PC-3 (cell line): ENCODE measurements at regions not wholly inside any gene's neighbourhood (a gene's known extent, or its start where the extent isn't known, plus 50 kb on each side); places are given as distances from the start of the nearest gene placed in this dataset.

Experiments
- ATAC-seq: fragments of 200-7000 bp; cut with Tn5 transposase; 2 replicates; pipeline ENCODE4 v1.9.1; 2020; ENCODE audit warnings: mild to moderate bottlenecking, moderate library complexity
- BruUV-seq: library from RNA; stranded (reverse); fragments of 400-500 nt; replicated peaks from 2 replicates; lab custom pipeline; 2021; lab: Mats Ljungman, UMichigan
- CTCF ChIA-PET: fragments of 300-600 bp; sonication (Branson Sonifier 250); formaldehyde crosslinking; loops from one replicate; lab custom pipeline; 2022; ENCODE audit warnings: antibody characterized with exemption; lab: Charles Lee
- POLR2A ChIA-PET: fragments of 300-600 bp; sonication (Branson Sonifier 250); formaldehyde crosslinking; loops from one replicate; lab custom pipeline; 2022; ENCODE audit warnings: antibody characterized with exemption; ENCODE audit not compliant: unreplicated experiment; lab: Charles Lee
- DNase-seq: peaks from one replicate; pipeline ENCODE4 v3.0.0-alpha.2; 2015
- H2AFZ ChIP-seq: fragments of 300-600 bp; sonication (generic); 2 replicates; pipeline ENCODE4 v1.6.0; 2016; ENCODE audit warnings: antibody characterized with exemption, low read length
- H3F3A ChIP-seq: fragments of 300-600 bp; sonication (generic); one replicate; pipeline ENCODE4 v1.6.0; 2017; ENCODE audit warnings: antibody characterized with exemption, low read length, control low read depth, mild to moderate bottlenecking; ENCODE audit not compliant: unreplicated experiment
- H3K27ac ChIP-seq: fragments of 300-600 bp; sonication (generic); 2 replicates; pipeline ENCODE4 v1.5.1; 2016; ENCODE audit warnings: mild to moderate bottlenecking, low read length
- H3K27me3 ChIP-seq: fragments of 300-600 bp; sonication (generic); 2 replicates; pipeline ENCODE4 v1.6.1; 2016; ENCODE audit warnings: low read length, mixed read lengths
- H3K36me3 ChIP-seq: fragments of 300-600 bp; sonication (generic); 2 replicates; pipeline ENCODE4 v1.6.1; 2016; ENCODE audit warnings: low read depth, mixed run types, low read length, mixed read lengths
- H3K4me1 ChIP-seq: fragments of 300-600 bp; sonication (generic); 2 replicates; pipeline ENCODE4 v1.5.1; 2016; ENCODE audit warnings: low read length; ENCODE audit not compliant: insufficient read depth
- H3K4me2 ChIP-seq: fragments of 300-600 bp; sonication (generic); 2 replicates; pipeline ENCODE4 v1.6.0; 2016; ENCODE audit warnings: low read length
- H3K4me3 ChIP-seq: fragments of 300-600 bp; sonication (generic); 2 replicates; pipeline ENCODE4 v1.5.1; 2016; ENCODE audit warnings: mild to moderate bottlenecking, low read length, mixed read lengths
- H3K79me2 ChIP-seq: fragments of 300-600 bp; sonication (generic); 2 replicates; pipeline ENCODE4 v1.6.1; 2017; ENCODE audit warnings: low read length, mixed read lengths
- H3K9ac ChIP-seq: fragments of 300-600 bp; sonication (generic); 2 replicates; pipeline ENCODE4 v1.6.0; 2016; ENCODE audit warnings: mild to moderate bottlenecking, low read length
- H3K9me2 ChIP-seq: fragments of 300-600 bp; sonication (generic); replicated peaks from 2 replicates; pipeline ENCODE4 v1.6.1; 2016; ENCODE audit warnings: mixed run types, low read length, mixed read lengths
- H3K9me3 ChIP-seq: fragments of 300-600 bp; sonication (generic); 2 replicates; pipeline ENCODE4 v1.6.1; 2016; ENCODE audit warnings: low read length, mixed read lengths
- H4K20me1 ChIP-seq: fragments of 300-600 bp; sonication (generic); 2 replicates; pipeline ENCODE4 v1.6.1; 2016; ENCODE audit warnings: low read length, mixed read lengths
- EZH2 ChIP-seq: fragments of 300-600 bp; sonication (generic); IDR thresholded peaks from one replicate; pipeline ENCODE4 v1.6.1; 2017; ENCODE audit warnings: antibody characterized with exemption, mild to moderate bottlenecking, low read length; ENCODE audit not compliant: unreplicated experiment
- EZH2phosphoT487 ChIP-seq: fragments of 300-600 bp; sonication (generic); IDR thresholded peaks from 2 replicates; pipeline ENCODE4 v1.6.1; 2018; ENCODE audit warnings: mild to moderate bottlenecking, antibody characterized with exemption, low read length, borderline replicate concordance
- intact Hi-C: fragments of 100-400 bp; cut with micrococcal nuclease; formaldehyde crosslinking; loops from 2 replicates; pipeline ENCODE4 v1.9.0; 2023
- TF ChIP-seq, protein P1 (sequence below): fragments of 300-600 bp; sonication (generic); conservative IDR thresholded peaks from 2 replicates; pipeline ENCODE4 v1.5.1; 2017; ENCODE audit warnings: antibody characterized with exemption, low read depth, mild to moderate bottlenecking, low read length

DNA sequence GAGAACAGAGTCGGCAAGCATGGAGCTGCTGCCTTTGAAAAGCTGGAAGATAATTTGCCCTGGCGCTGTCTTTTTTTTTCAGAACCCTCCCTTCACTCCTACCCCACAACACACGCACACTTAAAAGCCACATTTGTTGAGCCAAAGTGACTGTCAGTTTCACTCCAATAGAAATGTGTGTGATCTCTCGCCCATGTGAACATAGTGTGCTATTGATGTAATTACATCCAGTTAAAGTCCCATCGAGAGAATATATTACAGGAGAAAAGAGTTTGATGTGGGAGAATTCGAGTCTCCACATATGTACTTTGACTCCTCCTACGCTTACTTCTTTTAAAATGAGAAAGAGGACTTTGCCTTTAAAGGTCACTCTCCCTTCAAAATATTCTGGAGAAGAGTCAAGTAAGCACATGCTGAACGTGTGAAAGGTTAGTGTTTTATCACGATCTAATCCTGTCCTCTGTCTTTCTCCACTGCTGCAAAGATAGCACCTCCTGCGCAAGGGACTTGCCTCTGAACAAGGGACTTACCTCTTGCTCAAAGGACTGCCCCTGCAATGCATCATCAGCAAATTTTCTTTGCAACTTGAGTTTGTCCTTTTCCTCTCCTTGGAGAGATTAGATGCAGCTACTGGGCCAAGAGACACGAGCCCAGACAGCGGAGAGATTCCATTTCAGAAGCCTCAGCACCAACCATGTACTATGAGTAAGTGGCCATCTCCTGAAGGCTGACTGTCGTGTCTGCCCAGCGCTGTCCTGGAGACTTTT, 613.9 kb downstream of the PTPRU start:
- DNase-seq, result no peak
- no peak overlapping the region for H3K9ac ChIP-seq
- intact Hi-C loops, result loop anchor here (1.0 to 5.0 kb wide), 3 partner anchors 141 to 613 kb away; partner anchors contain the start of gene PTPRU
- H3K27me3 ChIP-seq, result peaks cover 10% of the 10 kb centered on the region
- H3K36me3 ChIP-seq, result no peaks in the 10 kb centered on the region
- TF ChIP-seq EZH2phosphoT487 (no peak), EZH2 (no peak)
- TF ChIP-seq, protein P1, sequence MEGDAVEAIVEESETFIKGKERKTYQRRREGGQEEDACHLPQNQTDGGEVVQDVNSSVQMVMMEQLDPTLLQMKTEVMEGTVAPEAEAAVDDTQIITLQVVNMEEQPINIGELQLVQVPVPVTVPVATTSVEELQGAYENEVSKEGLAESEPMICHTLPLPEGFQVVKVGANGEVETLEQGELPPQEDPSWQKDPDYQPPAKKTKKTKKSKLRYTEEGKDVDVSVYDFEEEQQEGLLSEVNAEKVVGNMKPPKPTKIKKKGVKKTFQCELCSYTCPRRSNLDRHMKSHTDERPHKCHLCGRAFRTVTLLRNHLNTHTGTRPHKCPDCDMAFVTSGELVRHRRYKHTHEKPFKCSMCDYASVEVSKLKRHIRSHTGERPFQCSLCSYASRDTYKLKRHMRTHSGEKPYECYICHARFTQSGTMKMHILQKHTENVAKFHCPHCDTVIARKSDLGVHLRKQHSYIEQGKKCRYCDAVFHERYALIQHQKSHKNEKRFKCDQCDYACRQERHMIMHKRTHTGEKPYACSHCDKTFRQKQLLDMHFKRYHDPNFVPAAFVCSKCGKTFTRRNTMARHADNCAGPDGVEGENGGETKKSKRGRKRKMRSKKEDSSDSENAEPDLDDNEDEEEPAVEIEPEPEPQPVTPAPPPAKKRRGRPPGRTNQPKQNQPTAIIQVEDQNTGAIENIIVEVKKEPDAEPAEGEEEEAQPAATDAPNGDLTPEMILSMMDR, result no peak
- CTCF ChIA-PET, result interaction anchor here (1.1 kb wide), 1 partner anchor 57 kb away, joined by 3 read pairs; no protein-coding TSS in a partner anchor
- no peaks in the 10 kb centered on the region for H3K79me2 ChIP-seq
- no peak overlapping the region for H3K4me3 ChIP-seq
- POLR2A ChIA-PET, result no interaction called here
- H3K27ac ChIP-seq, result no peak overlapping the region
- H3K4me2 ChIP-seq, result no peak overlapping the region
- H3F3A ChIP-seq, result no peaks in the 10 kb centered on the region
- no peaks in the 10 kb centered on the region for H3K4me1 ChIP-seq
- H3K9me3 ChIP-seq, result no peaks in the 10 kb centered on the region
- no peaks in the 10 kb centered on the region for H3K9me2 ChIP-seq
- no peaks in the 10 kb centered on the region for H4K20me1 ChIP-seq
- ATAC-seq, result no peak
- H2AFZ ChIP-seq, result no peak overlapping the region
- BruUV-seq, result no TSS peak

DNA sequence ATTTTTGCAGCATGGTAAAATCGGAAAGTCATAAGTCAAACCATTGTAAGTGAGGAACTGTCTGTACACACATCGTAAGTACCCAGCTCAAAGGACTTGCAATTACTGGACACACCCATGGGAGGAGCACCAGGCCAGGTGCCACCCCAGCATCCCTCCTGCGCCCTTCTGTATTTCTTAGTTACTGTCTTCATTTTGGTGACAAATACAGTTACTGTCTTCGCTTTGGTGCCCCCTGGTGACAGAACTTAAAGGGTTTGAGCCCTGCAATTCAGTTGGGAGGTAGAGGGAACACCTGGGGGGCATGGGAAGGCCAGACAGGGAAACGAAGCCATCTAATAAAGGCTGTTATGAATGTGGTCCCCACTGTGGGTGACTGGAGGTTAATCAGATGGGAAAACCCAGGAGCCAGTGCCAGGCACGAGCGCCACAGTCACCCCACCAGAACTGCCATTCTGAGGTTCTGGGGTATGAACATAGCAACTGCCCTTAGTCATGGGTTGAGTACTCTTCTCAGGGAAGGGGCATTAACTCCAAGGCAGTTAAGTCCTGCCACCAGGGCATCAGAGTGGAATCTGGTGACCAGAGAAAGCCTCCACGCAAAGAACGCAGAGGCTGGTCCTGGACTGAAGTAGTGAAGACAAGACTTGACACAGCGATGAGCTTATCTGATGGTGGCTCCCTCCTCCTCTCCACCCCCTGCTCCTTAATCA, 612.9 kb downstream of the PTPRU start:
- TF ChIP-seq, protein P1, result peak; percentile 79
- no peak for TF ChIP-seq EZH2phosphoT487
- Histone ChIP-seq H3K9me2 (no peaks in the 10 kb centered on the region), H3K79me2 (no peaks in the 10 kb centered on the region), H3K4me3 (no peak overlapping the region), H4K20me1 (no peaks in the 10 kb centered on the region), H3K27me3 (peaks cover 3% of the 10 kb centered on the region; the same call in 1 of the 2 replicates), H3K27ac (no peak overlapping the region), H3K9ac (no peak overlapping the region), H3K4me1 (no peaks in the 10 kb centered on the region), H3K9me3 (no peaks in the 10 kb centered on the region), H3K4me2 (no peak overlapping the region), H3F3A (no peaks in the 10 kb centered on the region), H3K36me3 (no peaks in the 10 kb centered on the region), H2AFZ (no peak overlapping the region)
- ATAC-seq (peak; percentile 81), DNase-seq (peak; percentile 83)
- POLR2A ChIA-PET, result no interaction called here
- intact Hi-C loops, result loop anchor here (1.0 to 5.0 kb wide), 3 partner anchors 140 to 612 kb away; partner anchors contain the start of gene PTPRU
- no TSS peak for BruUV-seq
- CTCF ChIA-PET, result interaction anchor here (0.5 to 1.1 kb wide), 6 partner anchors 56 to 520 kb away, joined by 3 to 4 read pairs (median 3); no protein-coding TSS in a partner anchor
